H1 (cell line): ENCODE measurements at regions not wholly inside any gene's neighbourhood (a gene's known extent, or its start where the extent isn't known, plus 50 kb on each side); places are given as distances from the start of the nearest gene placed in this dataset.

Experiments used
- ATF3 ChIP-seq: IDR thresholded peaks from 2 replicates; pipeline ENCODE4 v1.6.1; 2011; ENCODE audit warnings: low read depth, mild to moderate bottlenecking, low read length; ENCODE audit not compliant: insufficient read depth
- BCL11A ChIP-seq, 2 experiments: IDR thresholded peaks; one replicate each; pipeline ENCODE4 v1.6.1; 2011; ENCODE audit warnings: low read depth in 2 of 2, low read length in 2 of 2, mild to moderate bottlenecking in 2 of 2
- CHD1 ChIP-seq: IDR thresholded peaks from 2 replicates; pipeline ENCODE4 v1.6.1; 2012; ENCODE audit warnings: low read depth, low read length, improper control_type of control experiment
- CHD7 ChIP-seq: fragments of 300-600 bp; sonication (generic); IDR thresholded peaks from 2 replicates; pipeline ENCODE4 v1.7.1; 2012; ENCODE audit warnings: low read length, moderate library complexity, mild to moderate bottlenecking, inconsistent platforms; ENCODE audit not compliant: insufficient replicate concordance
- KDM1A ChIP-seq: fragments of 200-600, 300-600 bp; sonication (generic); IDR thresholded peaks from 2 replicates; pipeline ENCODE4 v1.7.1; 2016; ENCODE audit warnings: mild to moderate bottlenecking, low read length, borderline replicate concordance
- POLR2A ChIP-seq, 2 experiments: IDR thresholded peaks; 1 replicate in 1 of 2; 2 replicates in 1 of 2; pipeline ENCODE4 v1.6.1; 2011; ENCODE audit warnings: low read depth in 2 of 2, low read length in 2 of 2, mild to moderate bottlenecking in 2 of 2; ENCODE audit errors: control extremely low read depth in 1 of 2
- POLR2AphosphoS5 ChIP-seq: IDR thresholded peaks from 2 replicates; pipeline ENCODE4 v1.6.1; 2011; ENCODE audit warnings: low read depth, low read length
- RXRA ChIP-seq: IDR thresholded peaks from 2 replicates; pipeline ENCODE4 v1.6.1; 2011; ENCODE audit warnings: low read depth, mild to moderate bottlenecking, low read length, moderate library complexity; ENCODE audit not compliant: insufficient read depth
- SP1 ChIP-seq: IDR thresholded peaks from 2 replicates; pipeline ENCODE4 v1.6.1; 2011; ENCODE audit warnings: low read depth, low read length
- TAF7 ChIP-seq: optimal IDR thresholded peaks from 2 replicates; pipeline ENCODE3; 2011; ENCODE audit warnings: low read depth, mild to moderate bottlenecking, inconsistent platforms, low read length, moderate library complexity, borderline replicate concordance

- TF ChIP-seq CHD7 (peak; percentile 97), TAF7 (no peak), KDM1A (no peak), ATF3 (no peak), SP1 (peak; percentile 40; the same call in 1 of the 2 replicates), RXRA (no peak), CHD1 (no peak), POLR2A (IDR thresholded peaks at IDR 0.05; ENCODE audit: control extremely low read depth in 1 of 2, low read depth in 2 of 2, low read length in 2 of 2) (0 out of 3 replicates have a peak, but pooled peaks of 1 of the 2 experiments have one; percentile 24), POLR2AphosphoS5 (no peak), BCL11A (IDR thresholded peaks at IDR 0.05; ENCODE audit: low read depth in 2 of 2, low read length in 2 of 2) (no peak)
- TF ChIP-seq, all 59 proteins: peak for 6
Measured at GRCh38 chr4:115973768-115974167, 860.3 kb upstream of the NDST4 start (continued).
